ENCODE measurements at regions not wholly inside any gene's neighbourhood (a gene's known extent, or its start where the extent isn't known, plus 50 kb on each side); places are given as distances from the start of the nearest gene placed in this dataset.

- TF ChIP-seq TARDBP (CRISPR knock-in tag; IDR thresholded peaks at IDR 0.05), result peak; percentile 94
- 0 out of 2 replicates have a peak, but pooled peaks have one; percentile 72 for TF ChIP-seq MIXL1 (CRISPR knock-in tag; IDR thresholded peaks at IDR 0.05)
- TF ChIP-seq, protein P1, sequence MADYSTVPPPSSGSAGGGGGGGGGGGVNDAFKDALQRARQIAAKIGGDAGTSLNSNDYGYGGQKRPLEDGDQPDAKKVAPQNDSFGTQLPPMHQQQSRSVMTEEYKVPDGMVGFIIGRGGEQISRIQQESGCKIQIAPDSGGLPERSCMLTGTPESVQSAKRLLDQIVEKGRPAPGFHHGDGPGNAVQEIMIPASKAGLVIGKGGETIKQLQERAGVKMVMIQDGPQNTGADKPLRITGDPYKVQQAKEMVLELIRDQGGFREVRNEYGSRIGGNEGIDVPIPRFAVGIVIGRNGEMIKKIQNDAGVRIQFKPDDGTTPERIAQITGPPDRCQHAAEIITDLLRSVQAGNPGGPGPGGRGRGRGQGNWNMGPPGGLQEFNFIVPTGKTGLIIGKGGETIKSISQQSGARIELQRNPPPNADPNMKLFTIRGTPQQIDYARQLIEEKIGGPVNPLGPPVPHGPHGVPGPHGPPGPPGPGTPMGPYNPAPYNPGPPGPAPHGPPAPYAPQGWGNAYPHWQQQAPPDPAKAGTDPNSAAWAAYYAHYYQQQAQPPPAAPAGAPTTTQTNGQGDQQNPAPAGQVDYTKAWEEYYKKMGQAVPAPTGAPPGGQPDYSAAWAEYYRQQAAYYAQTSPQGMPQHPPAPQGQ (CRISPR knock-in tag; IDR thresholded peaks at IDR 0.05; ENCODE audit: borderline replicate concordance), result no peak
- no peak for TF ChIP-seq ZNF777 (CRISPR knock-in tag; IDR thresholded peaks at IDR 0.05)
- TF ChIP-seq RFX5 (IDR thresholded peaks at IDR 0.05; ENCODE audit: low read depth, low read length), result no peak
- peak; percentile 32 for TF ChIP-seq PHF5A (CRISPR knock-in tag; IDR thresholded peaks at IDR 0.05; ENCODE audit: low read depth, unreplicated experiment)
- TF ChIP-seq, protein P2, sequence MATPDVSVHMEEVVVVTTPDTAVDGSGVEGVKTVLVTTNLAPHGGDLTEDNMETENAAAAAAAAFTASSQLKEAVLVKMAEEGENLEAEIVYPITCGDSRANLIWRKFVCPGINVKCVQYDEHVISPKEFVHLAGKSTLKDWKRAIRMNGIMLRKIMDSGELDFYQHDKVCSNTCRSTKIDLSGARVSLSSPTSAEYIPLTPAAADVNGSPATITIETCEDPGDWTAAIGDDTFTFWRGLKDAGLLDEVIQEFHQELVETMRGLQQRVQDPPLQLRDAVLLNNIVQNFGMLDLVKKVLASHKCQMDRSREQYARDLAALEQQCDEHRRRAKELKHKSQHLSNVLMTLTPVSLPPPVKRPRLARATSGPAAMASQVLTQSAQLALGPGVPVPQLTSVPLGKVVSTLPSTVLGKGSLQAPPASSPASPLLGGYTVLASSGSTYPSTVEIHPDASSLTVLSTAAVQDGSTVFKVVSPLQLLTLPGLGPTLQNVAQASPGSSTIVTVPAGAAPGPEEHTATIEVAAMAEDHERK (CRISPR knock-in tag; IDR thresholded peaks at IDR 0.05; ENCODE audit: low read depth), result no peak
- no peak for TF ChIP-seq ZIK1 (CRISPR knock-in tag; IDR thresholded peaks at IDR 0.05; ENCODE audit: borderline replicate concordance, low read depth)
- TF ChIP-seq PHF20 (CRISPR knock-in tag; IDR thresholded peaks at IDR 0.05), result peak; percentile 47; the same call in 1 of the 2 replicates
- TF ChIP-seq ZNF251 (CRISPR knock-in tag; IDR thresholded peaks at IDR 0.05), result no peak
- no peak for TF ChIP-seq TCF12 (IDR thresholded peaks at IDR 0.05)
- TF ChIP-seq TCF12 (CRISPR knock-in tag; IDR thresholded peaks at IDR 0.05), result 0 out of 2 replicates have a peak, but pooled peaks have one; percentile 41
- no peak; the same call in 1 of the 2 replicates for TF ChIP-seq ZSCAN9 (CRISPR knock-in tag; IDR thresholded peaks at IDR 0.05; ENCODE audit: borderline replicate concordance)
- TF ChIP-seq ZSCAN12 (CRISPR knock-in tag; IDR thresholded peaks at IDR 0.05), result 0 out of 2 replicates have a peak, but pooled peaks have one; percentile 74
- TF ChIP-seq ZNF761 (CRISPR knock-in tag; conservative IDR thresholded peaks at IDR 0.05), result 0 out of 2 replicates have a peak, but pooled peaks have one; percentile 27
- peak; percentile 77; the same call in 1 of the 2 replicates for TF ChIP-seq TRIM24 (CRISPR knock-in tag; IDR thresholded peaks at IDR 0.05)
- TF ChIP-seq MLLT10 (CRISPR knock-in tag; IDR thresholded peaks at IDR 0.05), result no peak
- TF ChIP-seq CTCF (CRISPR knock-in tag; IDR thresholded peaks at IDR 0.05), result 0 out of 2 replicates have a peak, but pooled peaks have one; percentile 19
- TF ChIP-seq ZNF569 (CRISPR knock-in tag; IDR thresholded peaks at IDR 0.05; ENCODE audit: borderline replicate concordance), result no peak
- TF ChIP-seq CREBL2 (CRISPR knock-in tag; IDR thresholded peaks at IDR 0.05; ENCODE audit: borderline replicate concordance), result no peak
- no peak for TF ChIP-seq SCMH1 (CRISPR knock-in tag; IDR thresholded peaks at IDR 0.05; ENCODE audit: borderline replicate concordance)
- TF ChIP-seq ZNF674 (CRISPR knock-in tag; IDR thresholded peaks at IDR 0.05; ENCODE audit: low read depth), result no peak
- peak; percentile 50; the same call in 1 of the 2 replicates for TF ChIP-seq HOXD1 (CRISPR knock-in tag; IDR thresholded peaks at IDR 0.05)
Observed at GRCh38 chr1:31509124-31510072, 66.9 kb upstream of the TINAGL1 start (continued).

Data from HepG2 (cell line).